ENCODE measurements at regions not wholly inside any gene's neighbourhood (a gene's known extent, or its start where the extent isn't known, plus 50 kb on each side); places are given as distances from the start of the nearest gene placed in this dataset.

DNA sequence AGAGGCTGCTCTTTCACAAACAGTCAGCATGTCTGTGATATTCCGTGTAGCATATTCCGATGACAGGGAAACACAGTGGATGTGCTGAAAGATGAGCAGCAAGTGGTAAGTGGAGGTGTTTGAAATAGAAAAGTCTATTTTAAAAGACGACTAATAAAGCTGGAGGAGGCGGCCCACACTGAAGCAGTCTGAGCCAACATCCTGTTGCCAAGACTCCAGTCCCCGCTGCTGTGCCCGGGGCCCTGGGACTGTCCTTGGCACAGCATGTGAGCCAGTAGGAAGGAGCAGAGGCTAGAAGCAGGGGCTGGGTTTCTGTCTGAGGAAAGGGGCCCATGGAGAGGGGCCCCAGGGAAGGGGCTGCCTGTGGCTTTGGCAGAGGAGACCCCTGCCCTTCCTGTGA lies 351.5 kb upstream of the CHD6 start:
- TF ChIP-seq TAF1 (IDR thresholded peaks at IDR 0.05; ENCODE audit: low read depth, low read length): no peak
- no peak for TF ChIP-seq SPI1 (IDR thresholded peaks at IDR 0.05; ENCODE audit: low read depth, low read length)
- TF ChIP-seq POLR2A (IDR thresholded peaks at IDR 0.05; ENCODE audit: low read depth, low read length): no peak

Data from GM12891 (cell line).